H1 (cell line): ENCODE measurements at regions not wholly inside any gene's neighbourhood (a gene's known extent, or its start where the extent isn't known, plus 50 kb on each side); places are given as distances from the start of the nearest gene placed in this dataset.

ENCODE experiments used
- CTCF ChIA-PET: fragments of 300-600 bp; sonication (Branson Sonifier 250); formaldehyde crosslinking; loops from one replicate; lab custom pipeline; 2021; ENCODE audit not compliant: partially characterized antibody; lab: Charles Lee
- POLR2A ChIA-PET: fragments of 300-600 bp; sonication (Branson Sonifier 250); formaldehyde crosslinking; loops from one replicate; lab custom pipeline; 2021; ENCODE audit warnings: inconsistent platforms; ENCODE audit not compliant: partially characterized antibody; lab: Charles Lee
- DNase-seq, 2 experiments: peaks; one replicate each; pipeline versions ENCODE4 v3.0.0 to v3.0.0-alpha.2; 2010 to 2022; ENCODE audit warnings: low spot score in 2 of 2, low read depth in 1 of 2, mixed read lengths in 1 of 2
- FAIRE-seq: peaks from 2 replicates; lab custom pipeline; 2011; peaks lifted over from hg19 to GRCh38; lab: Jason Lieb, UNC
- H2AFZ ChIP-seq: 2 replicates; pipeline ENCODE4 v1.8.1; 2012; ENCODE audit warnings: low read length, inconsistent platforms
- H2AK5ac ChIP-seq: 2 replicates; pipeline ENCODE4 v1.6.1; 2013; ENCODE audit warnings: low read depth, low read length
- H2BK120ac ChIP-seq: replicated peaks from 2 replicates; pipeline ENCODE3; 2013; ENCODE audit warnings: low read depth, low read length, inconsistent platforms
- H2BK12ac ChIP-seq: 2 replicates; pipeline ENCODE4 v1.6.1; 2013; ENCODE audit warnings: low read depth, low read length
- H2BK15ac ChIP-seq: 2 replicates; pipeline ENCODE4 v1.6.1; 2013; ENCODE audit warnings: low read length
- H2BK20ac ChIP-seq: 2 replicates; pipeline ENCODE4 v1.6.1; 2013; ENCODE audit warnings: low read length
- H2BK5ac ChIP-seq: 2 replicates; pipeline ENCODE4 v1.6.1; 2013; ENCODE audit warnings: low read depth, low read length
- H3K14ac ChIP-seq: 2 replicates; pipeline ENCODE4 v1.6.1; 2013; ENCODE audit warnings: inconsistent platforms; ENCODE audit not compliant: insufficient read length
- H3K18ac ChIP-seq: 2 replicates; pipeline ENCODE4 v1.6.1; 2013; ENCODE audit warnings: low read length; ENCODE audit errors: extremely low read depth
- H3K23ac ChIP-seq: 2 replicates; pipeline ENCODE4 v1.6.1; 2013; ENCODE audit warnings: inconsistent platforms; ENCODE audit not compliant: insufficient read length
- H3K23me2 ChIP-seq: 2 replicates; pipeline ENCODE4 v1.6.1; 2013; ENCODE audit warnings: low read depth, low read length
- H3K27ac ChIP-seq: 2 replicates; pipeline ENCODE4 v1.6.1; 2011; ENCODE audit warnings: low read depth, low read length, inconsistent platforms
- H3K27me3 ChIP-seq, 4 experiments: replicated peaks in 1 of 4; 1 replicate in 1 of 4; 2 replicates in 3 of 4; pipeline versions ENCODE4 v1.6.1 to v1.8.1; 2011 to 2013; ENCODE audit warnings: low read length in 3 of 4, mild to moderate bottlenecking in 3 of 4, inconsistent platforms in 2 of 4, mixed read lengths in 2 of 4, moderate library complexity in 1 of 4; ENCODE audit not compliant: control insufficient read depth in 3 of 4, insufficient read depth in 3 of 4; ENCODE audit errors: extremely low read depth in 1 of 4
- H3K36me3 ChIP-seq, 4 experiments: 2 replicates each; pipeline versions ENCODE4 v1.6.1 to v1.8.1; 2011 to 2013; ENCODE audit warnings: mild to moderate bottlenecking in 4 of 4, low read length in 3 of 4, moderate library complexity in 2 of 4, control low read depth in 1 of 4, inconsistent platforms in 1 of 4; ENCODE audit not compliant: insufficient read depth in 4 of 4, control insufficient read depth in 2 of 4
- H3K4ac ChIP-seq: replicated peaks from 2 replicates; pipeline ENCODE3; 2013; ENCODE audit warnings: low read length, low read depth, mixed read lengths, inconsistent platforms; ENCODE audit not compliant: insufficient read length
- H3K4me1 ChIP-seq, 4 experiments: replicated peaks in 1 of 4; 1 replicate in 1 of 4; 2 replicates in 3 of 4; pipeline versions ENCODE4 v1.6.1 to v1.8.1; 2011 to 2013; ENCODE audit warnings: low read length in 3 of 4, inconsistent platforms in 2 of 4, mixed read lengths in 1 of 4; ENCODE audit not compliant: insufficient read depth in 4 of 4, control insufficient read depth in 3 of 4
- H3K4me2 ChIP-seq, 2 experiments: 2 replicates each; pipeline versions ENCODE4 v1.6.1 to v1.8.1; 2011 to 2013; ENCODE audit warnings: low read depth in 2 of 2, low read length in 2 of 2, control low read depth in 1 of 2, inconsistent platforms in 1 of 2, mild to moderate bottlenecking in 1 of 2; ENCODE audit not compliant: insufficient read depth in 1 of 2
- H3K4me3 ChIP-seq, 4 experiments: fragments of 200-600, 300-600 bp in 1 of 4; sonication (generic), shearing (Covaris generic), sonication (Bioruptor Twin) in 1 of 4; 2 replicates each; pipeline versions ENCODE4 v1.5.1 to v1.8.1; 2011 to 2016; ENCODE audit warnings: low read length in 4 of 4, low read depth in 3 of 4, control low read depth in 2 of 4, inconsistent platforms in 2 of 4, mild to moderate bottlenecking in 2 of 4, mixed read lengths in 1 of 4, moderate library complexity in 1 of 4; ENCODE audit not compliant: insufficient read depth in 2 of 4; ENCODE audit errors: extremely low read depth in 1 of 4
- H3K56ac ChIP-seq: replicated peaks from 2 replicates; pipeline ENCODE3; 2013; ENCODE audit warnings: low read depth, mild to moderate bottlenecking, mixed read lengths, low read length, inconsistent platforms; ENCODE audit not compliant: insufficient read length
- H3K79me1 ChIP-seq: 2 replicates; pipeline ENCODE4 v1.6.1; 2013; ENCODE audit warnings: low read depth, low read length, control low read depth
- H3K79me2 ChIP-seq, 2 experiments: 2 replicates each; pipeline versions ENCODE4 v1.6.1 to v1.8.1; 2012 to 2013; ENCODE audit warnings: low read length in 2 of 2, mild to moderate bottlenecking in 2 of 2, inconsistent platforms in 1 of 2; ENCODE audit not compliant: insufficient read depth in 2 of 2, control insufficient read depth in 1 of 2
- H3K9ac ChIP-seq, 4 experiments: replicated peaks in 1 of 4; 1 replicate in 1 of 4; 2 replicates in 3 of 4; pipeline versions ENCODE4 v1.6.1 to v1.8.1; 2011 to 2013; ENCODE audit warnings: low read depth in 3 of 4, low read length in 3 of 4, control low read depth in 2 of 4, mild to moderate bottlenecking in 2 of 4, moderate library complexity in 2 of 4, inconsistent platforms in 1 of 4; ENCODE audit errors: extremely low read depth in 1 of 4
- H3K9me3 ChIP-seq, 2 experiments: 2 replicates each; pipeline versions ENCODE4 v1.6.1 to v1.8.1; 2012 to 2013; ENCODE audit warnings: mild to moderate bottlenecking in 2 of 2, moderate library complexity in 2 of 2, control low read depth in 1 of 2, inconsistent platforms in 1 of 2, low read depth in 1 of 2, low read length in 1 of 2, mixed read lengths in 1 of 2; ENCODE audit not compliant: insufficient read depth in 2 of 2
- H4K20me1 ChIP-seq, 2 experiments: replicated peaks in 1 of 2; 2 replicates each; pipeline versions ENCODE3 to v1.8.1; 2011 to 2013; ENCODE audit warnings: inconsistent platforms in 2 of 2, low read length in 2 of 2, mild to moderate bottlenecking in 1 of 2; ENCODE audit not compliant: insufficient read depth in 2 of 2, control insufficient read depth in 1 of 2
- H4K5ac ChIP-seq: 2 replicates; pipeline ENCODE4 v1.6.1; 2013; ENCODE audit warnings: low read length, low read depth, mixed read lengths, inconsistent platforms; ENCODE audit not compliant: insufficient read length
- H4K8ac ChIP-seq: 2 replicates; pipeline ENCODE4 v1.8.0; 2013; ENCODE audit warnings: mild to moderate bottlenecking, moderate library complexity, low read length, inconsistent platforms; ENCODE audit not compliant: insufficient read depth; ENCODE audit errors: extremely low read depth
- H4K91ac ChIP-seq: replicated peaks from 2 replicates; pipeline ENCODE3; 2013; ENCODE audit warnings: low read length, mixed read lengths, inconsistent platforms; ENCODE audit not compliant: insufficient read length
- RFX5 ChIP-seq: IDR thresholded peaks from 2 replicates; pipeline ENCODE4 v1.6.1; 2011; ENCODE audit warnings: low read depth, low read length, improper control_type of control experiment, borderline replicate concordance
- SUZ12 ChIP-seq: fragments of 200-600 bp; sonication (generic); IDR thresholded peaks from 2 replicates; pipeline ENCODE4 v1.6.1; 2012; ENCODE audit warnings: mild to moderate bottlenecking, inconsistent platforms, low read length, moderate library complexity, mixed read lengths
- WGBS, 2 experiments: shearing (Covaris generic) in 1 of 2; methylation state at CpG; one replicate each; pipeline versions ENCODE4 v1.1.6 to v1.1.7; 2013 to 2015; ENCODE audit warnings: low lambda C conversion rate in 2 of 2, mixed read lengths in 2 of 2, inconsistent platforms in 1 of 2, low coverage in 1 of 2, missing lambda C conversion rate in 1 of 2; ENCODE audit not compliant: insufficient replicate concordance in 2 of 2, insufficient coverage in 1 of 2, insufficient read length in 1 of 2; ENCODE audit errors: extremely low coverage in 1 of 2, missing lambda C conversion rate in 1 of 2; 5-methylcytosine and 5-hydroxymethylcytosine counted together
- TF ChIP-seq, protein P1 (sequence below): IDR thresholded peaks from 2 replicates; pipeline ENCODE4 v1.6.1; 2012; ENCODE audit warnings: low read length, inconsistent platforms
- TF ChIP-seq, protein P2 (sequence below): IDR thresholded peaks from 2 replicates; pipeline ENCODE4 v1.6.1; 2011; ENCODE audit warnings: low read length, improper control_type of control experiment

DNA sequence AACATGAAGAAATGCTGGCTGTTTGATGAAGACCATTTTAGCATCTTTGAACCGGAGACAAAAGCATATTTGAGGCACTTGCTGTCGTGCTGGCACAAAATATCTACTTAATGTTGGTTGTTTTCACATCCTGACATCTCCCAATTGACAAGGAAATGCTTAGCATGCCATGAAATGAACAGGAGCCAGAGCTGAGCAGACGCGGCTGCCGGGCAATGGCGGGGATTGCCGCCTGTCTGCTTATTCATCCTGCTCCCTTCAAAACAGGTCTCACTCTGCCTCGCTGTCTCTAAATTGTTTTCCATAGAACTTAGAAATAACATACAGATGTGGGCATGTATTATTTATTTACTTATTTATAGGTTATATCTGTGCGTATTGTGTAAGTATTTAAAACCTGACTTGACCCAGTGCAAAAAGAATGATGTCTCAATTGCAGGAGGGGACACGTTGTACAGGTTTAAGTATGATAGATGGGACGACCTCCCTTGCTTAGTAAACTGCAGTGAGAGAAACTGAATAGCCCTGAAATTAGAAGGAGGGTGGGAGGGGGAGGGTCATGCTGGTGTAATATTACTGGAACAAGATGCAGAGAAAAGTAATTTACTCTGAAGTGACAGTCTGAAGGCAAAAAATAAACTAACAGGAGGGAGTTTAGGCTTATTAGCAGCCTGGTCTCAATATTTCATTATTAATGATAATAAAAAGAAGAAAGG lies 590.4 kb upstream of the PLXNA2 start:
- Histone ChIP-seq H3K27me3 (peaks cover 0 to 1% (median 0%) of the 10 kb centered on the region in 4 experiments; a peak in 1 of 7 replicates), H3K36me3 (no peaks in the 10 kb centered on the region), H3K9ac (no peak overlapping the region), H3K18ac (no peak overlapping the region), H3K4me3 (no peak overlapping the region), H2BK120ac (no peak overlapping the region), H3K14ac (no peak overlapping the region), H3K4me1 (peaks cover 1 to 7% (median 5%) of the 10 kb centered on the region in 4 experiments; a peak in 4 of 7 replicates), H3K4ac (no peak overlapping the region), H2AK5ac (no peak overlapping the region), H2BK12ac (no peak overlapping the region; the same call in 1 of the 2 replicates), H2BK15ac (no peak overlapping the region), H3K4me2 (no peak overlapping the region; a peak in 1 of 4 replicates), H2AFZ (peak overlapping the region; percentile 81; the same call in 1 of the 2 replicates), H3K56ac (no peak overlapping the region), H4K5ac (no peak overlapping the region), H3K79me2 (no peaks in the 10 kb centered on the region), H3K23ac (no peak overlapping the region), H3K23me2 (no peaks in the 10 kb centered on the region), H4K8ac (no peak overlapping the region), H3K27ac (no peak overlapping the region), H3K79me1 (no peaks in the 10 kb centered on the region), H4K91ac (no peak overlapping the region), H2BK20ac (no peak overlapping the region), H4K20me1 (no peaks in the 10 kb centered on the region), H2BK5ac (no peak overlapping the region), H3K9me3 (no peaks in the 10 kb centered on the region)
- WGBS, 2 experiments: 78% methylated on average over 11 of the region's 11 CpGs; no CpG with 5 or more reads in 1 of the 2 experiments
- TF ChIP-seq RFX5 (no peak), SUZ12 (no peak)
- TF ChIP-seq, protein P1, sequence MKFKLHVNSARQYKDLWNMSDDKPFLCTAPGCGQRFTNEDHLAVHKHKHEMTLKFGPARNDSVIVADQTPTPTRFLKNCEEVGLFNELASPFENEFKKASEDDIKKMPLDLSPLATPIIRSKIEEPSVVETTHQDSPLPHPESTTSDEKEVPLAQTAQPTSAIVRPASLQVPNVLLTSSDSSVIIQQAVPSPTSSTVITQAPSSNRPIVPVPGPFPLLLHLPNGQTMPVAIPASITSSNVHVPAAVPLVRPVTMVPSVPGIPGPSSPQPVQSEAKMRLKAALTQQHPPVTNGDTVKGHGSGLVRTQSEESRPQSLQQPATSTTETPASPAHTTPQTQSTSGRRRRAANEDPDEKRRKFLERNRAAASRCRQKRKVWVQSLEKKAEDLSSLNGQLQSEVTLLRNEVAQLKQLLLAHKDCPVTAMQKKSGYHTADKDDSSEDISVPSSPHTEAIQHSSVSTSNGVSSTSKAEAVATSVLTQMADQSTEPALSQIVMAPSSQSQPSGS: no peak
- TF ChIP-seq, protein P2, sequence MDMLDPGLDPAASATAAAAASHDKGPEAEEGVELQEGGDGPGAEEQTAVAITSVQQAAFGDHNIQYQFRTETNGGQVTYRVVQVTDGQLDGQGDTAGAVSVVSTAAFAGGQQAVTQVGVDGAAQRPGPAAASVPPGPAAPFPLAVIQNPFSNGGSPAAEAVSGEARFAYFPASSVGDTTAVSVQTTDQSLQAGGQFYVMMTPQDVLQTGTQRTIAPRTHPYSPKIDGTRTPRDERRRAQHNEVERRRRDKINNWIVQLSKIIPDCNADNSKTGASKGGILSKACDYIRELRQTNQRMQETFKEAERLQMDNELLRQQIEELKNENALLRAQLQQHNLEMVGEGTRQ: no peak
- DNase-seq: no peak
- no peak for FAIRE-seq
- ChIA-PET POLR2A (no interaction called here), CTCF (no interaction called here)
